GM23248 (cell line): ENCODE measurements at regions not wholly inside any gene's neighbourhood (a gene's known extent, or its start where the extent isn't known, plus 50 kb on each side); places are given as distances from the start of the nearest gene placed in this dataset.

ENCODE experiments used
- EZH2 ChIP-seq: fragments of 200-600 bp; sonication (generic); IDR thresholded peaks from 2 replicates; pipeline ENCODE4 v1.6.1; 2018; ENCODE audit warnings: antibody characterized with exemption, mild to moderate bottlenecking; ENCODE audit not compliant: insufficient read depth, poor library complexity, severe bottlenecking
- EZH2phosphoT487 ChIP-seq: fragments of 200-600 bp; sonication (generic); IDR thresholded peaks from 2 replicates; pipeline ENCODE4 v1.6.1; 2018; ENCODE audit warnings: antibody characterized with exemption, moderate library complexity, mild to moderate bottlenecking, low read depth; ENCODE audit not compliant: insufficient read depth

- no peak for TF ChIP-seq EZH2
- no peak for TF ChIP-seq EZH2phosphoT487
Measured at GRCh38 chr4:136751556-136751955, 780.7 kb downstream of the PCDH18 start.
